ENCODE measurements at regions not wholly inside any gene's neighbourhood (a gene's known extent, or its start where the extent isn't known, plus 50 kb on each side); places are given as distances from the start of the nearest gene placed in this dataset.

- TF ChIP-seq CTCF (IDR thresholded peaks at IDR 0.05), result no peak
- no peak for TF ChIP-seq POLR2A (IDR thresholded peaks at IDR 0.05)
These were observed 161.3 kb upstream of the POU3F1 start for GRCh38 chr1:38207906-38208305.

Measured in adrenal gland (tissue), 5 donors.